Glutamatergic neuron (in vitro differentiated cells): ENCODE measurements at regions not wholly inside any gene's neighbourhood (a gene's known extent, or its start where the extent isn't known, plus 50 kb on each side); places are given as distances from the start of the nearest gene placed in this dataset.

ENCODE experiments used
- DNase-seq: peaks from one replicate; pipeline ENCODE4 v3.0.0; 2022
- H3K27ac Mint-ChIP-seq: one replicate; pipeline ENCODE4 v1.8.0; 2020; ENCODE audit warnings: mild to moderate bottlenecking, mixed read lengths, inconsistent platforms; ENCODE audit not compliant: unreplicated experiment
- H3K27me3 Mint-ChIP-seq: one replicate; pipeline ENCODE4 v1.8.0; 2020; ENCODE audit warnings: mild to moderate bottlenecking, moderate library complexity, mixed read lengths, inconsistent platforms; ENCODE audit not compliant: unreplicated experiment
- H3K36me3 Mint-ChIP-seq: one replicate; pipeline ENCODE4 v1.8.0; 2020; ENCODE audit warnings: mild to moderate bottlenecking, mixed read lengths, inconsistent platforms; ENCODE audit not compliant: unreplicated experiment
- H3K4me1 Mint-ChIP-seq: one replicate; pipeline ENCODE4 v1.8.0; 2020; ENCODE audit warnings: mild to moderate bottlenecking, low read depth, mixed read lengths, inconsistent platforms; ENCODE audit not compliant: unreplicated experiment
- H3K4me3 Mint-ChIP-seq: one replicate; pipeline ENCODE4 v1.8.0; 2020; ENCODE audit warnings: mild to moderate bottlenecking, mixed read lengths, inconsistent platforms; ENCODE audit not compliant: unreplicated experiment
- H3K9me3 Mint-ChIP-seq: one replicate; pipeline ENCODE4 v1.8.0; 2020; ENCODE audit warnings: mild to moderate bottlenecking, moderate library complexity, mixed read lengths, inconsistent platforms; ENCODE audit not compliant: unreplicated experiment
- CTCF ChIP-seq: fragments of 200-600 bp; sonication (generic); IDR thresholded peaks from one replicate; pipeline ENCODE4 v1.5.0; 2021; ENCODE audit not compliant: partially characterized antibody, unreplicated experiment

DNA sequence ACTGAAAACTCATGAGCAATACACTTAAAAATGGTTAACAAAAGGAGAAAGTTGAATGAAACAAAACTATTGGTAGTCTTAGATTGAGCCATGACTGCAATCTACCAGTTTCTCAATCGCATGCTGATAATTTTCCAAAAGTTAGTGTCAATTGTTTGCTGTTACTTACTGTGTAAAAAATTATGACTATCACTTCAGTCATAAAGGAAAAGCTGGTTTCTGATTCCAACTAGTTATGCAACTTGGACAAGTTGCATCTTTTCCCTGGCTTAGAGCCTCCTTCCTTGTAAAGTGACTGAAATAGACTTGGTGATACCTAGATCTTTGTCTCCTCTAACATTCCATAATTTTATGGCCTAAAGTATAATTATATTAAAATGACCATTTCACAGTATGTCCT lies 88.3 kb upstream of the PAK5 start:
- Mint-ChIP-seq H3K4me1 (no peaks in the 10 kb centered on the region), H3K4me3 (no peak overlapping the region), H3K27me3 (no peaks in the 10 kb centered on the region), H3K27ac (no peak overlapping the region), H3K9me3 (no peaks in the 10 kb centered on the region), H3K36me3 (no peaks in the 10 kb centered on the region)
- no peak for TF ChIP-seq CTCF
- DNase-seq = no peak

DNA sequence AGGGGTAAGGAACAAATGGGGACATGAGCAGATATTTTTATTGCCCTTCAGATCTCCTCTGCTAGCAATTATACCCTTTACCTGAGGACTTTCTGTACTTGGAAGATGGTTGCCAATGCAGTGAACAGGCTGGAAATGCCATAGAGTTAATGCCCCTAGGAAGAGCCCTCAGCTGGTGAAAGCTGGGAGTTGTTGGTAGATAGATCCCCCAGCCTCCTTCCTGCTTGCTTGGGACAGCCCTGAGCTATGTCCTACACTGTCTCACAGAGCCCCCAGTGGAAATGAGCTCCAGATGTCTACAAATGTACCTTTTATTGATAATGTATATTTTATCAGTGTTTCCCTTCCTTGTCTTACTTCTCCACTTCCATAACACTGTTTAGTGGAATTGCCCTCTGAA lies 87.6 kb upstream of the PAK5 start:
- H3K9me3 Mint-ChIP-seq = no peaks in the 10 kb centered on the region
- no peaks in the 10 kb centered on the region for H3K27me3 Mint-ChIP-seq
- DNase-seq = no peak
- no peak overlapping the region for H3K4me3 Mint-ChIP-seq
- no peak overlapping the region for H3K27ac Mint-ChIP-seq
- no peaks in the 10 kb centered on the region for H3K36me3 Mint-ChIP-seq
- H3K4me1 Mint-ChIP-seq = no peaks in the 10 kb centered on the region
- TF ChIP-seq CTCF = no peak

- no peak for DNase-seq
- Mint-ChIP-seq H3K4me1 (no peaks in the 10 kb centered on the region), H3K36me3 (no peaks in the 10 kb centered on the region), H3K27me3 (no peaks in the 10 kb centered on the region), H3K27ac (no peak overlapping the region), H3K9me3 (no peaks in the 10 kb centered on the region), H3K4me3 (no peak overlapping the region)
- no peak for TF ChIP-seq CTCF
Measured at GRCh38 chr20:9926007-9926406, 87.1 kb upstream of the PAK5 start.

DNA sequence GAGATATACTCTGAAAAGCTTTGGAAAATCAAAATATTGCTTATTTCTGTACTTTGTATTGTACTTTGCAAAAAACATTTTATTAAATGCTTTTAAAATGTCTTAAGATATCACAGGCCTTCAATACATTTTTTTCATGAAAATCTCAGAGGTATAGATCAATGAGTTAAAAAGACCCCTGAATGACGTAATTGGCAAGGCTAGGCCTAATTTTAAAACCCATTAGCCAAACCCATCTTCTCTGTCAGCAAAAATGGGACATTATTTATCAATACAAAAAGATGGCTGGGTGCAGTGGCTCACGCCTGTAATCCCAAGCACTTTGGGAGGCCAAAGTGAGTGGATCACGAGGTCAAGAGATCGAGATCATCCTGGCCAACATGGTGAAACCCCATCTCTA lies 84.8 kb upstream of the PAK5 start:
- TF ChIP-seq CTCF = no peak
- DNase-seq = no peak
- Mint-ChIP-seq H3K27ac (no peak overlapping the region), H3K27me3 (no peaks in the 10 kb centered on the region), H3K4me1 (no peaks in the 10 kb centered on the region), H3K9me3 (no peaks in the 10 kb centered on the region), H3K36me3 (no peaks in the 10 kb centered on the region), H3K4me3 (no peak overlapping the region)

DNA sequence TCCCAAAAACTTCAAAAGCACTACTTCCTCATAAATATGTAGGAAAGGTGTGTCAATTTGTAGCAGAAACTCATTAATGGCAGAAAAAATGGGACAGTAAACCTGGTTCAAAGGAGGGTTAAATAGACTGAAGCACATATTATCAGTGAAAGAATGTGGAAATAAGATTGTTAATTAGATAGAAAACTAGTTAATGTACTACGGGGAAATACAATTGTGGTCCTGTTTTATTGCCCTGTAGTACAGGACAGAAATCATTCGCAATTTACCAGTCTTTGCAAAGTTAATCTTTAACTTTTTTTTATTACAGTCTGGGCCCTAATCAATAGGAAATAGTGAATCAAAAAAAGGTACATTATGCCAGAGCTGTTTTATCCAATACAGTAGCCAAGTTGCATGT lies 82.0 kb upstream of the PAK5 start:
- Mint-ChIP-seq H3K36me3 (no peaks in the 10 kb centered on the region), H3K4me3 (no peak overlapping the region), H3K27ac (no peak overlapping the region), H3K9me3 (no peaks in the 10 kb centered on the region), H3K27me3 (no peaks in the 10 kb centered on the region), H3K4me1 (no peaks in the 10 kb centered on the region)
- no peak for TF ChIP-seq CTCF
- no peak for DNase-seq
